Esophagus mucosa (tissue), 1 donor: ENCODE measurements at regions not wholly inside any gene's neighbourhood (a gene's known extent, or its start where the extent isn't known, plus 50 kb on each side); places are given as distances from the start of the nearest gene placed in this dataset.
"Not testable (repeated sequence)": the region's sequence is repeated elsewhere in the genome, so short reads cannot be mapped to it uniquely, and the experiment has no call there.

Experiments used
- ATAC-seq: fragments of 200-7000 bp; cut with Tn5 transposase; one replicate; pipeline ENCODE4 v1.9.1; 2020
- donor health status: DM: yes; HTN: yes; CAD: no.

DNA sequence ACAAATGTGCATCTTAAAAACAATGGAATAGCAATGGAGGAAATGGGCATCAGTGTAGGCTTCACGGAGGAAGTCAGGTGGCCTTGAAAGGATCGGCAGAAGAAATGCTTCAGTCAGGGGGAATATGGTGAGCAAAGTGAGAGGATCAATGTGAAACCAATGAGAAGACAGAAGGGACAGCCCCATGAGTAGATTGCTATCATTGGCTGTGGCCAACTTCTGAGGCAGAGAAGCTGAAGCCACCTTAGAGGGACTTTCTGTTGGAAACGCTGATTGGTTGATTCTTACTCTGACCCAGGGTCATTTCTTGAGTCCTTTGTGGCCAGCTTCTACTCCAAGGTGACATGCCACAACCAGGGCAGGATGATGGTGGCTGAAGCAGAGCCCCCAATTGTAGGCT lies 130.7 kb upstream of the ZNF648 start:
- ATAC-seq: no peak

DNA sequence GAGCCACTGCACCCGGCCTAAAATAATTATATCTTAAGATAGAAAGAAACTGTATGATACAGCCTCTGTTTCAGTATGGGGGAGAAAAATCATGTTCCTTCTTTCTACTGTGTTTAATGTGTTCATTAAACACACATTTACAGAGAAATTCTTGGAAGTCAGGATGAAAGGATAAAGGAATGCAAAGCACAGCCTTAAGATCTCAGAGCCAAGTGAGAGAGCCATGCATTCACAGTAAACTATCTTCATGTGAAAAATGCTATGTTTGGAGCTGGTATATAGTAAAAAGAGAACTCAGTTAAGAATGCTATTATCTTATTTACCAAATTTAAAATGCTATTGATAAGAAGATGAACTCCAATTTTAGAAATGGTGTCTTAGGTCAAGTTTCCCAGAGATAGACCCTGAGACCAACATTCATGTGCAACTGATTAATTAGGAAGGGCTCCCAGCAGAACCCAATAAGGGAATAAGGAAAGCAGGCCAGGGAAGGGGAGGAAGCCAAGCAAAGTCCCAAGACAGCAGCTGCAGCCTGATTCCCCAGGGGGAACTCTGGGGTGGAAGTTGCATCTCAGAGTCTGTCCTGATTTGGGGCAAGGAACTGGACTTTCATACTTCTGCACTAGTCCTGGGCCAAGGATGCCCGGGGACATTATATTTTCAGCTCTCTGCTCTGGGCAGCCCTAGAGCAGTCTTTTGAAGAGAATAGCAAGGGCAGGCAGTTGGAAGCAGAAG lies 130.0 kb upstream of the ZNF648 start:
- no peak for ATAC-seq

DNA sequence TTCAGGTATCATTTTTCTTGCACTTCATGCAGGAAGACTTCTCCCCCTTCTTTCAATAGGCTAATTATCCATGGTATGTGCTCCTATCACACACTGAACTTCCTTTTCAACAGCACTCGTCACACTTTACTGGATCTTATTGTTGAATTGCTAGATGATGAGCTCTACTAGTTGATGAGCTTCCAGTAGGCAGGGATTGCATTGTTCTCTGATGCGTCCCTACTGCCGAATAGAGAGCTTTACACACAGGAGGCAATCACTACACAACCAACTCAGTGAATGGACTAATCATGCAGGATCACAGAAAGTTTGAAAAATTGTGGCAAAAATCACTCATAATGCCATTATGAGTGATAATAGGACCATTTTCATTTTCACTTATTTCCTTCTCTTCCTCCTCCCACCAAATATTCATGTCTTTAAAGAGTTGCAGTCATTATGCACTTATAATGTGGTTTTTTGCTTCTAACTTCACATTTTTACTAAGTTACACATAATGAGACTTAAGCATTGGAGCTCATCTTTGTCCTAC lies 128.1 kb upstream of the ZNF648 start:
- no peak for ATAC-seq

DNA sequence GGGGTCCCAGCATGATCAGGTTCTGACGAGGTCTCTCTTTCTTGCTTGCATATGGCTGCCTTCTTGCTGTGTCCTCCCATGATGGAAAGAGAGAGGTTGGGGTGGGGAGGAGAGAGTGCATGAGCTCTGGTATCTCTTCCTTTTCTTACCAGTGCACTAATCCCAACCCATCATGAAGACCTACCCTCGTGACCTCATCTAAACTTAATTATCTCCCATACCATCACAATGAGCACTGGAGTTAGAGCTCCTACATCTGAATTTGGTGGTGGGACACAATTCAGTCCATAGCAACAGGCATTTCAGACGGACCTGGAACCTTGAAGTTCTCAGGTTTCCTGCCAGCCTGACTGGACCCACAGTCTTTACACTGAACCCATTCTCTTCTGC lies 125.2 kb upstream of the ZNF648 start:
- no peak for ATAC-seq

DNA sequence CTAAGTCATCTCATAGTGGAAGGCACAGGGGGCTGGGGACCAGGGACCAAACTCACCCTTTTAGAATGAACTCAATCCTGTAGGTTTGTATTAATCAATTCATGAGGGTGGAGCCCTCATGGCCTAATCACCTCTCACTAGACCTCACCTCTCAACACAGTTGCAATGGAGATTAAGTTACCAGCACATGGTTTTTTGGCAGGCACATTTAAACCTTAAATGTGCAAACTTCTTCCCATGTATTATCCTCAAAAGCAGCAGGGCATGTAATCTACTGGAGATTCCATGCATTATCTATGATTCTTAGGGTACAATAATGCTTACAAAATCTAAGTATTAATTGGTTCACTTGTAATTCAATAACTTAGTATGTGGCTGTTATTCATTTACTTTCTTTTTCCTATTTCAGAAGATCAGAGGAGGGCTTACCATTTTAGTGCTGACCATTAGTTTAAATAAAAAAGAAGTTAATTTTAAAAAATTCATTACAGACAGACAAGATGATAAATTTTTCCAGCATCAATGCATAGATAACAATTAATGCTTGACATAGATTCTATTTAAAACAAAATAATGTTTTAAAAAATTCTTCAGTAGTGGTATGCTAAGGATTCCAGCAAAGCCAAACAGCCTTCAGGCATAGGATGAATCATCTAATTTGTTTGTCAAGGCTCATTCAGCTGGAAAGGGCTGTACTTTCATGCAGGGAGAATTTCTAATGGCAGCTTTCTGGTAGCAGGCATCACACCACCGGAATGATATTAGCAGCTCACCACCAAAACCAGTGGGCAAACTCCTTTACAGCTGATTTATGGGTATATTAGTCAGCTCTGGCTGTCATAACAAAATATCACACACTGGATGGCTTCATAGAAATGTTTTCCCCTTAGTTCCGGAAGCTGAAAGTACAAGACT lies 124.6 kb upstream of the ZNF648 start:
- ATAC-seq: peak; percentile 84

DNA sequence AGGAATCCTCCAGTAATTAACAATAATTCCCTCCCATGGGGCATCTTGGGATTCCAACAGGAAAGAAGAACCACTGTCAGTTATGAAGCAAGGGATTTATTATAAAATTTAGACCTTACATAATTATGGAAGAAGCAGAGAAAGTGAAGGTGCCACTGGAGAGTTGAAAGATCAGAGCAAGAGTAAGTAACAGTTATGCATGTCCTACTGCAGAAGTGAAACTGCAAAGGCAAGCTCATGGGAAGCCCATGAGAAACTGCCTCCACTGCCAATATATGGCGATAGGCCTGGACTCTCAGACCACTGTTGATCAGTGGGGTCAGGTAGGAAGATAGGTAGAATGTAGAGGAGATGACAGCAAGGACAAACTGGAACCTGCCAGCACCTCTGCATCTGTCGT lies 123.6 kb upstream of the ZNF648 start:
- no peak for ATAC-seq

DNA sequence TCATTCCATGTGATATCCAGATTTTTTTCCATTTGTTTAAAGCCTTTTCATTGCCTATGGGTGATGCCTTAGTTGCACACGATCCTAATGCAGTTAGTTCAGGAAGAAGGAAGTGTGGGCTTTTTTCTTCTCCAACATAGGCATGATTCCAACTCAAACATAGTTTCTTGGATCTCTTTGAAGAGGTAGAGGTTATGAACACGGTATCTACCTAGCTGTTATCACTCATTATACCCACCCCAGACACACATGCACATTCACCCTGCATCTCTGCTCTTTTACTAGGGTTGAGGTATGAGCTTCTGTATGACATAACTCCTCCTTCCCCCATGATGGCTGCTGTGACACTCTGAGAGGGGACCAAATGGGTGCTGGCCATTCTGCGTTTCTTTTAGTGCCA lies 122.1 kb upstream of the ZNF648 start:
- no peak for ATAC-seq

DNA sequence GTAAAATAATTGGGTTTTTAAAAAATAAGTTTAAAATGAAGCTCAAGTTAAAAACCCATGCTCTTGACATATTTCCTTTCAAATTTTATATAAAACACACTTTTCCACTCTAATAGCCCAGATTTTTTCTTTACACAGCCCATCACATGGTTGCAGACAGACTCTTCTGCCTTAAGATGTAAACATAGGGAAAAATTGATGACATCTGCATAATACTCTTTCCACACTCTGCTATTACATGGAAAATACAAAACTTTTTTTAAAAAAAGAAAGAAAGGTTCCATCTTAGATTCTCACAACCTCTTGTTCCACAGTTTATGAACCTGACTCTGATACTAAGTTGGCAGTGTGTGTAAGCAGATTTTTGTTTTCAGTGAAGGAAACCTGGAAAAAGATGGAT lies 120.8 kb upstream of the ZNF648 start:
- ATAC-seq: no peak

DNA sequence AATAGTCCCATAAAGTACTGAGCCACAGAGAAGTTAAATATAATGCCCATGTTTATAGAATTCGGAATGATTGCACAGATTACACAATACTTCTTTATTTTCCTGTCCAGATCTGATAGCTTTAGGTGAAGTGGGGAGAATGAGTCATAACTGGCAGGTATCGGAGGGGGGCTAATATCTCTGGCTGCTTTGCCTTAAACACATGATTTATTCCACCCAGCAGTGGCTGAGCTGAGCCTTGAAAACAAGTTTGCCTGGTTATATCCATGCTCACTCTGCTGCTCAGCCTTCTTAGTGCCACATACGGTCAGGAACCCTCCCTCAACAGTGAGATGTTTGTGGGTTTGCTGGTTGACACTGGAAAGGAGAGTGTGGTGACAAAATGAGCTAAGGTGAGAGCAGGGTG lies 119.7 kb upstream of the ZNF648 start:
- peak; percentile 94 for ATAC-seq

DNA sequence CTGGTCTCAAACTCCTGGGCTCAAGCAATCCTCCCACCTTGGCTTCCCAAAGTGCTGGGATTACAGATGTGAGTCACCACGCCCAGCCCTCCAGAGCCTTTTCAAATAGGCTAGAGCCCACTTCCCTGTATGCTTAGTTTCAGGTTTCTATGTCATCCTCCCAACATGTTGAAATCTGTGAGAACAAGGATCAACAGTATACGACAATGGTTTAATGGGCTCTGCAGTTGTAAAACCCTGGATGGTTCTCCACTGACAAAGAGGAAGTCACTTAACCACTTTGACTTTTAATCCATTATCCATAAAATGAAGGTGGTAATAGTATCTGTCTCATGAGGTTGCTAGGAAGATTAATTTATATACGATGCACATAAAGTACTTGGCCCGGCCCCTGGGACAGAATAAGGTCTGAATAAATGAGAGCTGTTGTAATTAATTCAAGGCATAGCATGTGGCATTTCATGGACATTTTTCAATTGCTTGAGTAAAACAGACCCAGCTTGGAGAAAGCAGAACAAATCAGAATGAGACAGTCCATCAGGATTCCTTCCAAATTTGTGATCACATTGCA lies 113.9 kb upstream of the ZNF648 start:
- ATAC-seq: peak; percentile 91

DNA sequence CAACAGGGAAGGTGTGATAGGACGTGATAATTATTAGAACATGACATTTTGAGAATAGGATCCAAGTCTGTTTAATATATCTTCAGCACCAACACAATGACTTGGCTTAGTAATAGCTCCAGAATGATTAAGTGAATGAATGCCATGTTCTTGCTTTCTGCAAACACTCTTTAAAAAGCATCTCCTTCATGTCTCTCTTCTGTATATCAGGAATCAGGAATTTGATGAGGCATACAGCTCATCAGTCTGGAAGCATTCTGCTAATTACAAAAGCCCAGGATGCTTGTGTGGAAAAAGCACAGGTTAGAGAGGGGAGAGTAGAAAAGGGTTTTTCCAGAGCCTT lies 113.0 kb upstream of the ZNF648 start:
- no peak for ATAC-seq

DNA sequence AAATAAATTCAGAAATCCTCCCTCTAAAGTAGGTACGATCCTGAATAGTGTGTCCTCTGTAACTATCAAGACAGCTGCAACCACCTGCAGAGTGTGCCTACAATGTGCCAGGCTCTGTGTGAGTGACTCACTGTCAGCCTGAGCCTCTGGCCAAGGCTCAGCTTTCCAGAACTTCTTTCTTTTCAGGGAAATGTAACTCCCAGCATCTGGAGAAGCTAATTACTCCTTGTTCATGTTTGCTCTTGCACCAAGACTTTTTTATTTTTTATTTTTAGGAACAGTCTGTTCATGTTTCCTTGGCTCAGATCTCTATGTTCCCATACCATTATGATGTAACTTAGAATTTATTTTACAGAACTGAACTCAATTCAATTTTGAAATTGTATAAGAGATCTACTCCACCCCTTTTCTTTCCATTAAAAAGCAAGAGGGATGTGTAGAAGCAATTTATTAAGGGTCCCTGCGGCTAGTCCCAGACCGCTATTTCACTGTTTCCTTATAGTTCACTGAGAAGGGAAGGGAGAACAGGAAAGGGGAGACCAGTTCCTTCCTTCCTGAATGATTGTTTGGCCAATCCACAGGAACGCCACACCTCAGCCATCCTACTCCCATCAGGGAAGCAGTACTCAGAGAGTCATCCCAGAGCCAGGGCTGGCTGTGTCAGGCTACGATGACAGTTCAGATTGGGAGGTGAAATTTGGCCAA lies 112.4 kb upstream of the ZNF648 start:
- ATAC-seq: peak; percentile 68

DNA sequence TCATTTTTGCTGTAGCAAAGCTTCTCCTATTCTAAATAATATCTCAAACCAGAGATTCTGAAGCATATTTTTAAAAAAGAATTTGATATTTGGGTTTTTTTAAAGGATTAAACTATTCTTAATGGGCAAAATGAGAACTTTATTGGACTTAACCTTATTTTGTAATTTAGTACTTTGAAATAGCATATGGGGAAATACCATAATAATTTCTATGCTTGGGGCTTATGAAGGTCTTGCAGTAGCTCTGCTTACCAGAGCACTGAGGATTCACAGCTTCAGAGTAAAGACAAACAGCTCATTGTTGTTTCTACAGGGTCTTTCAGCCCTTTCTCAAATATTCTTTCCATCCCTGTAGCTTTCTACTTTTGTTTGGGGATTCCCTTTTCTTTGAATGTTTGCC lies 111.2 kb upstream of the ZNF648 start:
- ATAC-seq: no peak

DNA sequence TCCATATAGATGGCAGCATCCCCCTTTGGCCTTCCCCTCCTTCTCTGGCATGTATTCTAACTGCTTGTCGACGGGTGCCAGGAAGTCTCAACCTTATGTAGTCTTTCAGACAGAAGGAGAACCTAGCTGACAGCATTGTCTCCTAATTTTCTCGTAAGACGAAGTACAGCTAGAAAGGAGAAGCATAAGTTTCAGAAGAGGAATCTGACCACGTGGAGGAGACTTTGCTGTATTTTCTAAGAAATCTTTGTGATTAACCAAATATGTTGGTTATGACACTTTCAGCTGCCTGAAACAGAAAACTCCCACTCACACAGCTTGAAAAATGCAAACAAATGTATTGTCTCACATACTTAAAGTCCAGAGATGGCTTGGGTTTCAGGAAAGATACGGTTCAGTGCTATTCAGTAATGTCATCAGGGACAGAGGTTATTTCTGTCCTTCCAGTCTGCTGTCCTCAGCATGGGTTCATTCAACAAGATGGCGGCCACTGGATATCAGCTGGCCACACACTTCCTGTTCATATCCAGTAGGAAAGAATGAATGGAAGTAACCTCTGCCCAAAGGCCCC lies 109.5 kb upstream of the ZNF648 start:
- ATAC-seq: no peak

DNA sequence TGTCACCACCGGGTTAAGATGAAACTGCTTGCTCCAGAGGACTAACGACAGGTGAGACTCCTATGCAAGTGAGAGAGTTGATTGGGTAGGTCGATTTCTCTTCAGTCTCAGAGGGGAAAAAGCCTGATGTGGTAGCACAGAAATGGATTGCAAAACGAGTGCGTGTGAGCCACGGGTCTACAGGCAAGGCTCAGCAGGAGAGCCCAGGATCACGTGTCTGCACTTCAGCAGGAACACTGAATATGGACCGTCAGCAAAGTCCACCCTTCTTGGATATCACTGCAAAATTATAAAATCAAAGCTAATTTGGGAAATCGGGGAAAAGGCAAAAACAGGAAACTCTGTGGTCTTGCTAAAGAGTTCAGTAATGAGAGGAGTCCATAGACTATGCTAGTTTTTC lies 107.7 kb upstream of the ZNF648 start:
- ATAC-seq: no peak

DNA sequence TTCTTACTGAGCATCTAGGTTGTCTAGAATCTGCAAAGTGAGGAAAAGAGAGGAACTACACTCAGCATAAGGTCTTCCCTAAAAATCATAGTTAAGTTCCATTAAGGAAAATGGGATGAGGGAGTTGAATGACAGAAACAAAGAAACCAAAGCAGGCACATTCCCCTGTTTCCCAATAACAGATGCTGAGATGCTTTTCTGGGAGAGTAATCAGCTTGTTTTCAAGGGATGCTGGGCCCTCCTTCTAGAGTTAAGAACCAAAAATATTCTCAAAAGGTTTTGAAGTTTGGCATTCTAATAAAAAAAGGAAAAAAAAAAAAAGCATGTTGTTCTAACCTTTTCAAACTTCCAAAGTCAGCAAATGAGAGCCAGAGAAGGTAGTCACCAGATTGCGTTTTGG lies 105.2 kb upstream of the ZNF648 start:
- no peak for ATAC-seq

DNA sequence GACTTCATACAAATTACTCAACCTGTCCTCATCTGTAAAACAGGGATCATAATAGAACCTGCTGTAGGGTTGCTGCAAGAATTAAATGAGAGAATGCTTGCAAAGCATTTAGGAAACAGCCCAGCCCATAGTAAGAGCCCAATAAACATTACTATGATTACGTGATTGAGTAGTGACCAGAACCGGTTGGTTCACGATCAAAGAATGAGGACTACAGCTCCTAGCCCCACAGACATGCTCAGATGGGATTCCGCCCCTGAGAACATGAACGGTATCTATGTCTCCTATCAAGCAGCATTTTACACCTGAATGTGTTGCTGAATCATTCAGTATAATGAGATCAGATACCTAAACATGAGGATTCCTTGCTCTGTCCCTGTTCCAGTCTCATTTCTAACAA lies 104.8 kb upstream of the ZNF648 start:
- ATAC-seq: no peak

DNA sequence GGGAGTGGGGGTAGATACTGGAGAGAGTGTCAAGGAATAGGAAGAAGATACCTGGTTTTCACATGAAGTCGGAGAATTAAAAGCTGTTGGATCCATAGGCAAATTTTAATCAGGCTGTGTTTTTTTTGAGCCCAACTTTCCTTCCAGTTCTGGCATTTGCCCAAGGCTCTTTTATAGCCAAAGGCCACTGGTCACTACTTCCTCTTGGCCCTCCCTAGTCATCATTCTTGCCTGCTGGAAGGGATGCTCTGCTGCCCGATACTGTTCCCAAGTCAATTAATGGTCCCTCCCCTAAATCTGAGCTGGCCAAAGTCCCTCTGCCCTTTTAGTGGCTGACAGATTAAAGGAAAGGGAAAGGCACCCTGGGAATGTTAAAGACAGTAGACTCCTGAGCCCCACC lies 102.8 kb upstream of the ZNF648 start:
- no peak for ATAC-seq

DNA sequence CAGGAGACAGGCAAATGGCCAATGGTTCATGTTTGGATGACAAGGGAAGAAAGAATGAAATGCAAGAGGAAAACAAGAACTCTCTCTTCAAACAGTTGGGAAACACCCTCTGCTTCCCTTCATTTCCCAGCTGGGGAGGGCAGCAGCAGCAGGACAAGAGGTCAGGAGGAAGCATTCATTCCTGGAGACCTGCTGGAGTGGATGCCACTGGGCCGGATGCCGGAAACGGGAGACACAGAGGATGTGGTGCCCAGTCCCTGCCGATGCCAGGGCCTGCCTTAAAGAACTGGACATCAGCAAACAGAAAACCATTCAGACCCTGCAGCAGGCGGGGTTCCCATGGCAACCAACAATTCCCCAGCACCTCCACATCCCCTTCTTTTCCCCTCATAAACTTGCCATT lies 102.3 kb upstream of the ZNF648 start:
- ATAC-seq: no peak

DNA sequence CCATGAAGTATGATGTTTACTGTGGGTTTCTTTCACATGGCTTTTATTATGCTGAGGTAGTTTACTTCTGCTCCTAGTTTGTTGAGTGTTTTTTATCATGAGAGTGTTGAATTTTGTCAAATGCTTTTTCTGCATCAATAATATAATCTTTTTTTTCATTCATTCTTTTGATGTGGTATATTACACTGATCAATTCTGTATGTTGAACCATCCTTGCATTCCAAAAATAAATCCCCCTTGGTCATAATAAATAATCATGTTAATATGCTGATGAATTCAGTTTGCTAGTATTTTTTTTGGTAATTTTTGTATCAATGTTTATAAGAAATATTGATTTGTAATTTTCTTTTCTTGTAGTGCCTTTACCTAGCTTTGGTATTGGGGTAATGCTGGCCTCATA lies 97.9 kb upstream of the ZNF648 start:
- ATAC-seq: no peak

DNA sequence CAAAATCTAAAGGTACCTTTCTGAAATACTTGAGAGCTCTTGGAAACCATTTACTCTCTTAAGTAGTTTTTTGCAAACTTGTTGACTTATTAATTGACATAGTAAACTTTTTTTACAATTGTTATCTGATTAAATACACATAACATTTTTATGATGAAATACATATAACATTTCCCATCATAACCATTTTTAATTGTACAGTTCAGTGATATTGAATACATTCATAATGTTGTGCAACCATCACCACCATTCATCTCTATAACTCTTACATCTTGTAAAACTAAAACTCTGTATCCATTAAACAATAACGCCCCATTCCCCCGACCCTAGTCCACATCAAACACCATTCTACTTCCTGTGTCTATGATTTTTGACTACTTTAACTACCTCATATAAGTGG lies 95.7 kb upstream of the ZNF648 start:
- ATAC-seq: no peak

DNA sequence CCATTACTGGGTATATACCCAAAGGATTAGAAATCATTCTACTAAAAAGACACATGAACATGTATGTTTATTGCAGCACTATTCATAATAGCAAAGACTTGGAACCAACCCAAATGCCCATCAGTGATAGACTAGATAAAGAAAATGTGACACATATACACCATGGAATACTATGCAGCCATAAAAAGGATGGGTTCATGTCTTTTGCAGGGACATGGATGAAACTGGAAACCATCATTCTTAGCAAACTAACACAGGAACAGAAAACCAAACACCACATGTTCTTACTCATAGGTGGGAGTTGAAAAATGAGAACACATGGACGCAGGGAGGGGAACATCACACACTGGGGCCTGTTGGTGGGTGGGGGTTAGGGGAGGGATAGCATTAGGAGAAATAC lies 92.9 kb upstream of the ZNF648 start:
- not testable (repeated sequence) for ATAC-seq
